Neural progenitor cell (in vitro differentiated cells): ENCODE measurements at regions not wholly inside any gene's neighbourhood (a gene's known extent, or its start where the extent isn't known, plus 50 kb on each side); places are given as distances from the start of the nearest gene placed in this dataset.

Experiments used
- DNase-seq: peaks from one replicate; pipeline ENCODE4 v3.0.0-alpha.2; 2016; ENCODE audit warnings: low spot score
- H2AFZ ChIP-seq: fragments of 200-600 bp; sonication (generic); replicated peaks from 2 replicates; pipeline ENCODE4 v1.6.1; 2016; ENCODE audit warnings: antibody characterized with exemption
- H3F3A ChIP-seq: fragments of 200-600 bp; sonication (generic); 2 replicates; pipeline ENCODE4 v1.6.1; 2016; ENCODE audit warnings: antibody characterized with exemption, low read depth
- H3K27ac ChIP-seq: fragments of 200-600 bp; sonication (generic); 2 replicates; pipeline ENCODE4 v1.5.1; 2016; ENCODE audit warnings: mild to moderate bottlenecking
- H3K27me3 ChIP-seq: fragments of 200-600 bp; sonication (generic); 2 replicates; pipeline ENCODE4 v1.6.1; 2016; ENCODE audit warnings: mild to moderate bottlenecking, moderate library complexity
- H3K36me3 ChIP-seq: fragments of 200-600 bp; sonication (generic); 2 replicates; pipeline ENCODE4 v1.5.1; 2016
- H3K4me1 ChIP-seq: fragments of 200-600 bp; sonication (generic); 2 replicates; pipeline ENCODE4 v1.6.1; 2016; ENCODE audit warnings: mixed run types
- H3K4me2 ChIP-seq: fragments of 200-600 bp; sonication (generic); 2 replicates; pipeline ENCODE4 v1.6.1; 2016
- H3K4me3 ChIP-seq: fragments of 200-600 bp; sonication (generic); 2 replicates; pipeline ENCODE4 v1.5.1; 2016
- H3K79me2 ChIP-seq: fragments of 200-600 bp; sonication (generic); 2 replicates; pipeline ENCODE4 v1.6.1; 2016; ENCODE audit warnings: low read depth
- H3K9ac ChIP-seq: fragments of 200-600 bp; sonication (generic); 2 replicates; pipeline ENCODE4 v1.6.1; 2016
- H3K9me3 ChIP-seq: fragments of 200-600 bp; sonication (generic); 2 replicates; pipeline ENCODE4 v1.5.1; 2016; ENCODE audit warnings: low read depth
- H4K20me1 ChIP-seq: fragments of 200-600 bp; sonication (generic); 2 replicates; pipeline ENCODE4 v1.6.1; 2016; ENCODE audit warnings: low read depth
- H3K27ac Mint-ChIP-seq: 3 replicates; pipeline ENCODE4 v1.8.0; 2021; ENCODE audit warnings: mixed read lengths
- H3K27me3 Mint-ChIP-seq: 2 replicates; pipeline ENCODE4 v1.8.0; 2022; ENCODE audit warnings: low read depth, mild to moderate bottlenecking, inconsistent platforms, moderate library complexity, mixed read lengths; ENCODE audit not compliant: insufficient read depth
- H3K36me3 Mint-ChIP-seq: 3 replicates; pipeline ENCODE4 v1.8.0; 2021; ENCODE audit warnings: mixed read lengths
- H3K4me1 Mint-ChIP-seq: 3 replicates; pipeline ENCODE4 v1.8.0; 2021; ENCODE audit warnings: mixed read lengths
- H3K4me3 Mint-ChIP-seq: 3 replicates; pipeline ENCODE4 v1.8.0; 2021; ENCODE audit warnings: mild to moderate bottlenecking, moderate library complexity, mixed read lengths
- H3K9me3 Mint-ChIP-seq: 3 replicates; pipeline ENCODE4 v1.8.0; 2020; ENCODE audit warnings: mixed read lengths
- EZH2 ChIP-seq: fragments of 200-600 bp; sonication (generic); IDR thresholded peaks from 2 replicates; pipeline ENCODE4 v1.6.1; 2017; ENCODE audit warnings: antibody characterized with exemption, mild to moderate bottlenecking, moderate library complexity
- EZH2phosphoT487 ChIP-seq: fragments of 200-600 bp; sonication (generic); IDR thresholded peaks from 2 replicates; pipeline ENCODE4 v1.6.1; 2017; ENCODE audit warnings: antibody characterized with exemption
- TF ChIP-seq, protein P1 (sequence below): fragments of 200-600 bp; sonication (generic); IDR thresholded peaks from 2 replicates; pipeline ENCODE4 v1.5.1; 2017; ENCODE audit warnings: antibody characterized with exemption, mild to moderate bottlenecking

DNA sequence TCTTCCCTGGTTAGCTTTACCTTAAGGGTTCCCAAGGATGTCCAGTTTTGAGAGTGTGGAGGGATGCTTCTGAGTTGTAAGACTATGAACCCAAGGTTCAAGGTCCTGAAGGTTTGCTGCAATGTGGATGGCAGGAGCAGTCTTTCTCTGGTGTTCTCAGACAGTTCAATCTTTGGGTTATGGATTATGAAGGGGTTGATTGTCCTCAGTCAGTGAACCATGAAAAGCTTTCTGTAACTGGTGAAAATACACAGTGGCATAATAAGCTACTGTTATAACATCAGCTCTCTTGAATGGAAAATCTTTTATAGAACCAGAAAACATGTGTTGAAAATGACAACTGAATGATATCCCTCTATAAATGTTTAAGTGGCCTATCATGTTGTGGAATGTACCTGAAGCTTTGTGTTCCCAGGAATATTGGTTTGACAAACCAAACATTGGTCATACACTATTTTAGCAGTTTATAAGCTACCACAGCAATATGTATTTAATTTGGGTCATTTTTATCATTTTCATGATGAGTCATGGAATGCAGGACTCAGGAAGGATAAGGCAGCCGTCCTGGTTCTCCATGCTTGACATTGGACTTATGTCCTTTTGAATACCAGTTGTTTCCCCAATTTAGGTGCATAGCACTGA is 1041.8 kb upstream of the ARRDC3 start:
- no peak for TF ChIP-seq EZH2
- TF ChIP-seq EZH2phosphoT487: no peak
- TF ChIP-seq, protein P1, sequence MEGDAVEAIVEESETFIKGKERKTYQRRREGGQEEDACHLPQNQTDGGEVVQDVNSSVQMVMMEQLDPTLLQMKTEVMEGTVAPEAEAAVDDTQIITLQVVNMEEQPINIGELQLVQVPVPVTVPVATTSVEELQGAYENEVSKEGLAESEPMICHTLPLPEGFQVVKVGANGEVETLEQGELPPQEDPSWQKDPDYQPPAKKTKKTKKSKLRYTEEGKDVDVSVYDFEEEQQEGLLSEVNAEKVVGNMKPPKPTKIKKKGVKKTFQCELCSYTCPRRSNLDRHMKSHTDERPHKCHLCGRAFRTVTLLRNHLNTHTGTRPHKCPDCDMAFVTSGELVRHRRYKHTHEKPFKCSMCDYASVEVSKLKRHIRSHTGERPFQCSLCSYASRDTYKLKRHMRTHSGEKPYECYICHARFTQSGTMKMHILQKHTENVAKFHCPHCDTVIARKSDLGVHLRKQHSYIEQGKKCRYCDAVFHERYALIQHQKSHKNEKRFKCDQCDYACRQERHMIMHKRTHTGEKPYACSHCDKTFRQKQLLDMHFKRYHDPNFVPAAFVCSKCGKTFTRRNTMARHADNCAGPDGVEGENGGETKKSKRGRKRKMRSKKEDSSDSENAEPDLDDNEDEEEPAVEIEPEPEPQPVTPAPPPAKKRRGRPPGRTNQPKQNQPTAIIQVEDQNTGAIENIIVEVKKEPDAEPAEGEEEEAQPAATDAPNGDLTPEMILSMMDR: no peak
- H3K9me3 Mint-ChIP-seq: peaks cover 48% of the 10 kb centered on the region

DNA sequence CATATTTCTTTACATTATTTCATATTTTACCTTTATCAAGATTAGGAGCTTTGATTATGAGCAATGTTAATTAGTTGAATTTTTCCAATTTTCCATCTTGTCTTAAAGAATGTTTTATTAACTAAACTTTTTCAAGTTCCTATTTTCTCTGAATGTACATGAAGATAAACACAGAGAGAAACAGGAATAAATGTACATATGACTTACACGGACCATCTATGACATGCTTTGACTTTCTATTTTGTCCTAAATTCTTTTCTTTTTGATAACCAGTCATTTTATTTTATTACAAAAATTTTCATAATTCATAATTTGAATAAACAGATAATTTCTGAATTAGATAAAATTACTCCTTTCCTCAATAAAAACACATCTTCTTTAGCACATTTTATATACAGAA is 1038.8 kb upstream of the ARRDC3 start:
- Histone ChIP-seq H3K4me1 (no peaks in the 10 kb centered on the region), H3K36me3 (peaks cover 4% of the 10 kb centered on the region), H3K79me2 (no peaks in the 10 kb centered on the region), H3K27me3 (no peaks in the 10 kb centered on the region), H3K9ac (no peak overlapping the region), H3F3A (no peaks in the 10 kb centered on the region), H3K4me2 (no peak overlapping the region), H2AFZ (no peak overlapping the region), H3K27ac (no peak overlapping the region), H3K9me3 (peaks cover 8% of the 10 kb centered on the region), H3K4me3 (no peak overlapping the region), H4K20me1 (no peaks in the 10 kb centered on the region)
- no peaks in the 10 kb centered on the region for H3K4me1 Mint-ChIP-seq
- peak; percentile 5 for DNase-seq
- H3K27me3 Mint-ChIP-seq: no peaks in the 10 kb centered on the region
- TF ChIP-seq, protein P1: no peak
- TF ChIP-seq EZH2phosphoT487: no peak
- no peak for TF ChIP-seq EZH2
- H3K27ac Mint-ChIP-seq: no peak overlapping the region
- H3K36me3 Mint-ChIP-seq: peaks cover 3% of the 10 kb centered on the region
- no peak overlapping the region for H3K4me3 Mint-ChIP-seq
- H3K9me3 Mint-ChIP-seq: peaks cover 55% of the 10 kb centered on the region

More for the DNA sequence above, 1041.8 kb upstream of the ARRDC3 start:
- Histone ChIP-seq H3K27me3 (no peaks in the 10 kb centered on the region), H3K9me3 (peaks cover 8% of the 10 kb centered on the region), H3K36me3 (peaks cover 4% of the 10 kb centered on the region), H3K4me2 (no peak overlapping the region), H3K9ac (no peak overlapping the region), H3K4me3 (no peak overlapping the region), H3K27ac (no peak overlapping the region), H3F3A (no peaks in the 10 kb centered on the region), H4K20me1 (no peaks in the 10 kb centered on the region), H2AFZ (no peak overlapping the region), H3K79me2 (no peaks in the 10 kb centered on the region), H3K4me1 (no peaks in the 10 kb centered on the region)
- H3K4me3 Mint-ChIP-seq: no peak overlapping the region
- no peaks in the 10 kb centered on the region for H3K27me3 Mint-ChIP-seq
- H3K4me1 Mint-ChIP-seq: no peaks in the 10 kb centered on the region
- DNase-seq: no peak
- peaks cover 3% of the 10 kb centered on the region for H3K36me3 Mint-ChIP-seq
- H3K27ac Mint-ChIP-seq: no peak overlapping the region

DNA sequence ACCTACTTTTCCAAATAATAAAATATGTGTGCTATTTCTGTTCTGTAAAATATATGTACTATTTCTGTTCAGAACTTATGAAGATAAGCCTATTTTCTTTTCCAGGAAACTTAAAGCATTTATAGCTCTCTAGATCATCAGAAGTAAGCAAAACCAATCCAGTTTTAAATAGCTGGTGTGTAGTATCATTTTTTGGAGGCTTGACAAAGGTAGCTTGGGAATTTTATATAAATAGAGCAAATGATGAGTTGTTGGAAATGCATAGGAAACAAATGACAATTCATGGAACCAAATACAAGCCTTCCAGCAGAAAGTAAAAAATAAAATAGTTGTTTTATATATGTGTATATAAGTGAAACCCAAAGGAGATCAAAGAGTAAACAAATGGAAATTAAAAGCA is 1038.1 kb upstream of the ARRDC3 start:
- Histone ChIP-seq H3K4me2 (no peak overlapping the region), H2AFZ (no peak overlapping the region), H3F3A (no peaks in the 10 kb centered on the region), H3K36me3 (peaks cover 4% of the 10 kb centered on the region), H3K9ac (no peak overlapping the region), H3K79me2 (no peaks in the 10 kb centered on the region), H3K4me3 (no peak overlapping the region), H3K27ac (no peak overlapping the region), H3K4me1 (no peaks in the 10 kb centered on the region), H3K27me3 (no peaks in the 10 kb centered on the region), H3K9me3 (peaks cover 8% of the 10 kb centered on the region), H4K20me1 (no peaks in the 10 kb centered on the region)
- DNase-seq: no peak
- Mint-ChIP-seq H3K36me3 (peaks cover 3% of the 10 kb centered on the region), H3K4me3 (no peak overlapping the region), H3K27ac (no peak overlapping the region), H3K4me1 (no peaks in the 10 kb centered on the region), H3K9me3 (peaks cover 55% of the 10 kb centered on the region), H3K27me3 (no peaks in the 10 kb centered on the region)
- TF ChIP-seq, protein P1: no peak
- no peak for TF ChIP-seq EZH2
- TF ChIP-seq EZH2phosphoT487: no peak
